SIG-M5 treated with dmso at 0.1 percent for 504 hours (cell line): ENCODE measurements at regions not wholly inside any gene's neighbourhood (a gene's known extent, or its start where the extent isn't known, plus 50 kb on each side); places are given as distances from the start of the nearest gene placed in this dataset.
"Not testable (repeated sequence)": the region's sequence is repeated elsewhere in the genome, so short reads cannot be mapped to it uniquely, and the experiment has no call there.

ENCODE experiments used
- DNase-seq: peaks from one replicate; lab custom pipeline; 2025; ENCODE audit not compliant: unreplicated experiment; lab: John Stamatoyannopoulos, UW

DNA sequence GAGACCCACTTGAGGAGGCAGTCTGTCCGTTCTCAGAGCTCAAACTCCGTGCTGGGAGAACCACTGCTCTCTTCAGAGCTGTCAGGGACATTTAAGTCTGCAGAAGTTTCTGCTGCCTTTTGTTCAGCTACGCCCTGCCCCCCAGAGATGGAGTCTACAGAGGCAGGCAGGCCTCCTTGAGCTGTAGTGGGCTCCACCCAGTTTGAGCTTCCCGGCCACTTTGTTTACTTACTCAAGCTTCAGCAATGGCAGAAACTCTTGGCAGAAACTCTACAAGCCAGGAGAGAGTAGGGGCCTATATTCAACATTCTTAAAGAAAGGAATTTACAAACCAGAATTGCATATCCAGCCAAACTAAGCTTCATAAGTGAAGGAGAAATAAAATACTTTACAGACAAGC, 125.2 kb upstream of the RGS6 start:
- DNase-seq, result not testable (repeated sequence)

DNA sequence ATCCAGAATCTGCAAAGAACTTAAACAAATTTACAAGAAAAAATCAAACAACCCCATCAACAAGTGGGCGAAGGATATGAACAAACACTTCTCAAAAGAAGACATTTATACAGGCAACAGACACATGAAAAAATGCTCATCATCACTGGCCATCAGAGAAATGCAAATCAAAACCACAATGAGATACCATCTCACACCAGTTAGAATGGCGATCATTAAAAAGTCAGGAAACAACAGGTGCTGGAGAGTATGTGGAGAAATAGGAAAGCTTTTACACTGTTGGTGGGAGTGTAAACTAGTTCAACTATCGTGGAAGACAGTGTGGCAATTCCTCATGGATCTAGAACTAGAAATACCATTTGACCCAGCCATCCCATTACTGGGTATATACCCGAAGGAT, 121.4 kb upstream of the RGS6 start:
- not testable (repeated sequence) for DNase-seq

- DNase-seq, result no peak
These were observed 119.5 kb upstream of the RGS6 start for GRCh38 chr14:71812693-71813092.

DNA sequence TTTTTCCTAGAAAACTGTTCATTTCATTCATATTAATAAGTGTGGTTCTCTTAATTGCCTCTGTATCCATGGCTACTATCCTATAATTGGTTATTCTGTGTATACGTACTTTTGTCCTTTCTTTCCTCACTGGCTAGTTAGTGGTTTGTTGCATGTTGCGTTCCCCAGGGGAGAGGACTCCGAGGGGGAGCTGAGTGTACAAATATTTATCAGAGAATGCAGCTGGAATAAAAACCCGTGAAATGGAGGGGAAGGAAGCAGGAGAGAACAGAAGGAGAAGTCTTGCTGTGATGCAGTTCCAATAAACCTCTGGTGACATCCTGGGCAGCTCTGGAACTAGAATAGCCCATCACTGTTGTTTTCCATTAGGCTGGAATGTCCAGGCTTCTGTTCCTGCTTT, 117.1 kb upstream of the RGS6 start:
- no peak for DNase-seq

- DNase-seq, result no peak
These were observed 107.4 kb upstream of the RGS6 start for GRCh38 chr14:71824816-71825215.

- no peak for DNase-seq
These were observed 98.8 kb upstream of the RGS6 start for GRCh38 chr14:71833476-71833875.

GRCh38 chr14:71834284-71835204, 97.7 kb upstream of the RGS6 start:
- no peak for DNase-seq

GRCh38 chr14:71852181-71852580, 80.0 kb upstream of the RGS6 start:
- DNase-seq, result peak; percentile 85

- peak; percentile 43 for DNase-seq
These were observed 76.7 kb upstream of the RGS6 start for GRCh38 chr14:71855399-71856036.

DNA sequence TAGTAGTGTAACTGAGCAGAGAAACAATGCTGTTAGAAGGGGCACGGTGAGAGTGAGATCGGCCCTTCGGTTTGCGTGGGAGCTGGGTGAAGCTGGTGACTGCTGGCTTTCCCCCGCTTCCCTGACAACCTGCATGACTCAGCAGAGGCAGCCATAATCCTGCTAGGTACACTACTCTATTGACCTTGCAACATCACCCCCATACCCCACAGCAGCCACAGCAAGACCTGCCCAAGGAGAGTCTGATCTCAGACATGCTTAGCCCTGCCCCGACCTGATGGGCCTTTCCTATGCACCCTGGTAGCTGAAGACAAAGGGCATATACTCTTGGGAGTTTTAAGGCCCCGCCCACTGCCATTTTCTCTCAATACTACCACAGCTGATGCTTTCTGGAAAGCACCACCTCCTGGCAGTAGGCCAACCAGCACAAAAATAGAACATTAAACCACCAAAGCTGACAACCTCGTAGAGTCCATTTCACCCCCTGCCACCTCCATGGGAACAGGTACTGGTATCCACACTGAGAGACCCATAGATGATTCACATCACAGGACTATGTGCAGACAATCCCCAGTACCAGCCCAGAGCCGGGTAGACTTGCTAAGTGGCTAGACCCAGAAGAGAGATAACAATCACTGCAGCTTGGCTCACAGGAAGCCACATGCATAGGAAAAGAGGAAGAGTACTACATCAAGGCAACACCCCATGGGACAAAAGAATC, 75.9 kb upstream of the RGS6 start:
- DNase-seq, result no peak

DNA sequence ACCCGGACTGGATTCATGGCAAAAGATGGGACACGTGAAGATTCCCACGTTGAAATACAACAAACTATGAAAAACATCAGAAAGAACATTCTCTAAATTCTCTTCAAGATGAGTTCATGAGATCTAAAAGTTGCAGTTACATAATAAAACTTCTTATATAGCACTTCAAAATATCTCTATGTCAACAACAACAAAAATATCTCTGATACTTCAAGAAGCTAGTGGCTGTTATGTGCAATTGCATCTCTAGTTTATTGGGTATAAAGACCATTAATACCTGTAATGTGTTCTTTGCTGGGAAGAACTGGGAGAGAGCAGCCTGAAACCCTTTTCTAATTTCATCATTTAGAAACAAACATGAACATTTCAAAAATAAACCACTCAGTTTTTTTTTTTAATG, 69.2 kb upstream of the RGS6 start:
- no peak for DNase-seq

DNA sequence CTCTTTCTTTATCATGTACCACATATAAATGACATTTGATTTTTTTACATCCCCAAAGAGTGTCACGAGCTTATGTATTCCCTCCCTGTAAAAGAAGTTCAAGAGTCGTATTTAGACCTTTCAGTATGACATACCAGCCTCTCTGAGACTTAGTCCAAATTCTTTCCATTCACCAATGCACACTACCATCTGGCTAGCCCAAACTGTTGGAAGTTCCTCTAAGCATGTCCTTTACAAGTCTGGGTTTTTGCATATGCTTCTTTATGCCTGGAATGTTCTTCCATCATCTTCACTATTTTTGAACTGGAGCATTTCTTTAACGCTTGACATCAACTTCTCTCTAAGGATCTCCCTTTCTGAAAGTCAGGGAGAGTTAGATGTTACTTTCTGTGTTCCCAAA, 68.5 kb upstream of the RGS6 start:
- no peak for DNase-seq
